Fibroblast of lung (primary cell): ENCODE measurements at regions not wholly inside any gene's neighbourhood (a gene's known extent, or its start where the extent isn't known, plus 50 kb on each side); places are given as distances from the start of the nearest gene placed in this dataset.

ENCODE experiments used
- DNase-seq, 2 donors: peaks; one replicate each; pipeline versions ENCODE4 v3.0.0 to v3.0.0-alpha.2; 2010; ENCODE audit warnings: low read depth in 2 of 2
- H2AFZ ChIP-seq: 2 replicates; pipeline ENCODE4 v1.5.1; 2012; ENCODE audit warnings: low read length, control low read depth, inconsistent platforms
- H3K27ac ChIP-seq: 2 replicates; pipeline ENCODE4 v1.5.1; 2011; ENCODE audit warnings: low read length, control low read depth; ENCODE audit not compliant: insufficient read depth
- H3K27me3 ChIP-seq: 2 replicates; pipeline ENCODE4 v1.5.1; 2011; ENCODE audit warnings: mild to moderate bottlenecking, low read length; ENCODE audit not compliant: control insufficient read depth, insufficient read depth
- H3K36me3 ChIP-seq: 2 replicates; pipeline ENCODE4 v1.5.1; 2011; ENCODE audit warnings: low read length; ENCODE audit not compliant: control insufficient read depth, insufficient read depth
- H3K4me1 ChIP-seq: 2 replicates; pipeline ENCODE4 v1.5.1; 2011; ENCODE audit warnings: low read length; ENCODE audit not compliant: control insufficient read depth, insufficient read depth; ENCODE audit errors: extremely low read depth
- H3K4me2 ChIP-seq: 2 replicates; pipeline ENCODE4 v1.5.1; 2011; ENCODE audit warnings: low read length, control low read depth; ENCODE audit not compliant: insufficient read depth; ENCODE audit errors: extremely low read depth
- H3K4me3 ChIP-seq, 4 experiments: fragments of 200-600 bp in 1 of 4; sonication (generic) in 1 of 4; replicated peaks in 1 of 4; 2 replicates each; pipeline ENCODE4 v1.5.1; 2011 to 2016; ENCODE audit warnings: low read length in 4 of 4, low read depth in 3 of 4, mild to moderate bottlenecking in 3 of 4, control low read depth in 2 of 4, inconsistent platforms in 1 of 4, mixed read lengths in 1 of 4; ENCODE audit not compliant: insufficient read depth in 1 of 4; ENCODE audit errors: control extremely low read depth in 1 of 4
- H3K79me2 ChIP-seq: 2 replicates; pipeline ENCODE4 v1.5.1; 2012; ENCODE audit warnings: mild to moderate bottlenecking, low read length, inconsistent platforms; ENCODE audit not compliant: control insufficient read depth, insufficient read depth
- H3K9ac ChIP-seq: 2 replicates; pipeline ENCODE4 v1.5.1; 2011; ENCODE audit warnings: mild to moderate bottlenecking, low read length, control low read depth; ENCODE audit not compliant: insufficient read depth
- H3K9me3 ChIP-seq: 2 replicates; pipeline ENCODE4 v1.5.1; 2012; ENCODE audit warnings: low read depth, low read length; ENCODE audit not compliant: control insufficient read depth, insufficient read depth
- H4K20me1 ChIP-seq: 2 replicates; pipeline ENCODE4 v1.5.1; 2011; ENCODE audit warnings: low read length; ENCODE audit not compliant: control insufficient read depth, insufficient read depth; ENCODE audit errors: extremely low read depth
- CTCF ChIP-seq, 2 donors: IDR thresholded peaks in 1 of 2; conservative IDR thresholded peaks in 1 of 2; 1 replicate in 1 of 2; 2 replicates in 1 of 2; pipeline ENCODE4 v1.5.1; 2011 to 2012; ENCODE audit warnings: low read length in 2 of 2, control low read depth in 1 of 2, inconsistent platforms in 1 of 2, low read depth in 1 of 2, mild to moderate bottlenecking in 1 of 2
- EZH2 ChIP-seq: IDR thresholded peaks from 2 replicates; pipeline ENCODE4 v1.5.1; 2012; ENCODE audit warnings: low read length, control low read depth, mild to moderate bottlenecking; ENCODE audit errors: missing control alignments

GRCh38 chr15:53225781-53226180 is 435.6 kb upstream of the ONECUT1 start:
- H3K4me2 ChIP-seq: no peak overlapping the region
- H3K79me2 ChIP-seq: no peaks in the 10 kb centered on the region
- H3K27me3 ChIP-seq: no peaks in the 10 kb centered on the region
- no peaks in the 10 kb centered on the region for H3K4me1 ChIP-seq
- H3K4me3 ChIP-seq: no peak overlapping the region
- no peaks in the 10 kb centered on the region for H3K36me3 ChIP-seq
- H3K9ac ChIP-seq: no peak overlapping the region
- H3K27ac ChIP-seq: no peak overlapping the region
- H3K9me3 ChIP-seq: no peaks in the 10 kb centered on the region
- no peak for DNase-seq
- TF ChIP-seq EZH2 (no peak), CTCF (conservative IDR thresholded peaks at IDR 0.05 in 1 of 2, IDR thresholded peaks at IDR 0.05 in 1 of 2; ENCODE audit: low read depth in 1 of 2, low read length in 2 of 2) (no peak)
- H4K20me1 ChIP-seq: no peaks in the 10 kb centered on the region
- H2AFZ ChIP-seq: no peak overlapping the region

GRCh38 chr15:53224371-53224770 is 434.2 kb upstream of the ONECUT1 start:
- Histone ChIP-seq H3K4me3 (no peak overlapping the region), H3K9me3 (no peaks in the 10 kb centered on the region), H3K79me2 (no peaks in the 10 kb centered on the region), H3K4me1 (no peaks in the 10 kb centered on the region), H2AFZ (no peak overlapping the region), H3K9ac (no peak overlapping the region), H3K27ac (no peak overlapping the region), H3K36me3 (no peaks in the 10 kb centered on the region), H3K27me3 (no peaks in the 10 kb centered on the region), H4K20me1 (no peaks in the 10 kb centered on the region), H3K4me2 (no peak overlapping the region)
- no peak for DNase-seq
- TF ChIP-seq CTCF (conservative IDR thresholded peaks at IDR 0.05 in 1 of 2, IDR thresholded peaks at IDR 0.05 in 1 of 2; ENCODE audit: low read depth in 1 of 2, low read length in 2 of 2) (no peak), EZH2 (no peak)

- Histone ChIP-seq H3K4me2 (no peak overlapping the region), H3K27me3 (no peaks in the 10 kb centered on the region), H3K79me2 (no peaks in the 10 kb centered on the region), H3K4me3 (no peak overlapping the region), H3K4me1 (no peaks in the 10 kb centered on the region), H4K20me1 (no peaks in the 10 kb centered on the region), H3K36me3 (no peaks in the 10 kb centered on the region), H3K9ac (no peak overlapping the region), H3K9me3 (no peaks in the 10 kb centered on the region), H2AFZ (no peak overlapping the region), H3K27ac (no peak overlapping the region)
- TF ChIP-seq EZH2: no peak
- no peak for TF ChIP-seq CTCF (conservative IDR thresholded peaks at IDR 0.05 in 1 of 2, IDR thresholded peaks at IDR 0.05 in 1 of 2; ENCODE audit: low read depth in 1 of 2, low read length in 2 of 2)
- no peak for DNase-seq
These were observed 433.7 kb upstream of the ONECUT1 start for GRCh38 chr15:53223815-53224214.
